ENCODE measurements at regions not wholly inside any gene's neighbourhood (a gene's known extent, or its start where the extent isn't known, plus 50 kb on each side); places are given as distances from the start of the nearest gene placed in this dataset.

- Histone ChIP-seq H3K4me3 (no peak overlapping the region), H3K27ac (no peak overlapping the region), H3K9me3 (peaks cover 0 to 8% (median 0%) of the 10 kb centered on the region in 11 donors), H3K36me3 (no peaks in the 10 kb centered on the region), H3K4me1 (peaks cover 0 to 13% (median 0%) of the 10 kb centered on the region in 9 donors), H3K27me3 (no peaks in the 10 kb centered on the region)
- ATAC-seq (no peak), DNase-seq (no peak)
- no peak for TF ChIP-seq CTCF (IDR thresholded peaks at IDR 0.05)
- intact Hi-C loops (cut with DNase I): no loop called here
- 96 to 99% methylated on average over 2 of the region's 2 CpGs for WGBS, 2 donors
Measured at GRCh38 chr5:56343988-56344387, 110.9 kb upstream of the ANKRD55 start.

GRCh38 chr5:56342616-56343015, 109.5 kb upstream of the ANKRD55 start:
- intact Hi-C loops (cut with DNase I): no loop called here

GRCh38 chr5:56340196-56340980, 107.3 kb upstream of the ANKRD55 start:
- Histone ChIP-seq H3K27ac (no peak overlapping the region), H3K9me3 (peaks cover 0 to 9% (median 0%) of the 10 kb centered on the region in 11 donors), H3K4me1 (no peaks in the 10 kb centered on the region), H3K27me3 (no peaks in the 10 kb centered on the region), H3K4me3 (no peak overlapping the region), H3K36me3 (no peaks in the 10 kb centered on the region)
- no peak for DNase-seq
- WGBS, 2 donors: 86 to 90% methylated on average over 3 of the region's 3 CpGs
- no peak for TF ChIP-seq CTCF (IDR thresholded peaks at IDR 0.05)
- ATAC-seq: no peak
- intact Hi-C loops (cut with DNase I): no loop called here

More at GRCh38 chr5:56342616-56343015, 109.5 kb upstream of the ANKRD55 start:
- Histone ChIP-seq H3K4me3 (no peak overlapping the region), H3K9me3 (peaks cover 0 to 8% (median 0%) of the 10 kb centered on the region in 11 donors), H3K4me1 (peaks cover 0 to 11% (median 0%) of the 10 kb centered on the region in 9 donors), H3K27ac (no peak overlapping the region), H3K27me3 (no peaks in the 10 kb centered on the region), H3K36me3 (no peaks in the 10 kb centered on the region)
- 94 to 96% methylated on average over 3 of the region's 3 CpGs for WGBS, 2 donors
- ATAC-seq: no peak
- no peak for TF ChIP-seq CTCF (IDR thresholded peaks at IDR 0.05)
- DNase-seq: no peak

- Histone ChIP-seq H3K36me3 (no peaks in the 10 kb centered on the region), H3K4me3 (no peak overlapping the region), H3K9me3 (peaks cover 0 to 15% (median 0%) of the 10 kb centered on the region in 11 donors), H3K4me1 (no peaks in the 10 kb centered on the region), H3K27me3 (no peaks in the 10 kb centered on the region), H3K27ac (no peak overlapping the region)
- no peak for TF ChIP-seq CTCF (IDR thresholded peaks at IDR 0.05)
- DNase-seq (no peak), ATAC-seq (no peak)
- WGBS, 2 donors: 87 to 94% methylated on average over 4 of the region's 4 CpGs
- intact Hi-C loops (cut with DNase I): no loop called here
Measured at GRCh38 chr5:56339732-56340131, 106.6 kb upstream of the ANKRD55 start.

All from heart right ventricle (tissue), 16 donors.